K562 (cell line): ENCODE measurements at regions not wholly inside any gene's neighbourhood (a gene's known extent, or its start where the extent isn't known, plus 50 kb on each side); places are given as distances from the start of the nearest gene placed in this dataset.

Experiments used
- ATAC-seq: fragments of 200-7000 bp; cut with Tn5 transposase; 3 replicates; pipeline ENCODE4 v1.9.1; 2020; ENCODE audit warnings: moderate library complexity
- BruUV-seq: library from RNA; stranded (reverse); fragments of 400-500 nt; replicated peaks from 2 replicates; lab custom pipeline; 2021; lab: Mats Ljungman, UMichigan
- CTCF ChIA-PET: fragments of 300-600 bp; formaldehyde crosslinking; extraction: SDS; loops from one replicate; lab custom pipeline; 2021; ENCODE audit warnings: low intra/inter-chr PET ratio; lab: Yijun Ruan, JAX
- POLR2A ChIA-PET: fragments of 300-600, 350-650 bp; sonication (Branson Sonifier 250); formaldehyde crosslinking; extraction: SDS; loops from one replicate; lab custom pipeline; 2021; ENCODE audit warnings: antibody characterized with exemption, inconsistent platforms; lab: Yijun Ruan, JAX
- DNase-seq, 4 experiments: peaks; one replicate each; pipeline versions ENCODE4 v3.0.0 to v3.0.0-alpha.2; 2011 to 2018; ENCODE audit warnings: low spot score in 3 of 4, mixed read lengths in 3 of 4; ENCODE audit errors: extremely low read depth in 1 of 4
- FAIRE-seq: peaks from 2 replicates; lab custom pipeline; 2011; peaks lifted over from hg19 to GRCh38; lab: Jason Lieb, UNC
- H2AFZ ChIP-seq: 2 replicates; pipeline ENCODE4 v1.6.0; 2011; ENCODE audit warnings: low read depth, low read length, control low read depth, inconsistent platforms
- H3K27ac ChIP-seq: fragments of 200-600 bp; 3 replicates; pipeline ENCODE4 v1.8.0; 2011; ENCODE audit warnings: low read depth, mild to moderate bottlenecking, control low read depth, inconsistent platforms, low read length, moderate library complexity, mixed read lengths; ENCODE audit errors: extremely low read depth
- H3K27me3 ChIP-seq, 2 experiments: fragments of 300-600 bp in 1 of 2; 2 replicates in 1 of 2; 3 replicates in 1 of 2; pipeline versions ENCODE4 v1.6.0 to v1.8.0; 2011; ENCODE audit warnings: inconsistent platforms in 2 of 2, low read length in 2 of 2, mild to moderate bottlenecking in 1 of 2, mixed read lengths in 1 of 2, moderate library complexity in 1 of 2; ENCODE audit not compliant: control insufficient read depth in 2 of 2, insufficient read depth in 2 of 2
- H3K36me3 ChIP-seq: fragments of 300-600 bp; 3 replicates; pipeline ENCODE4 v1.8.0; 2011; ENCODE audit warnings: mild to moderate bottlenecking, low read length, inconsistent platforms; ENCODE audit not compliant: control insufficient read depth, insufficient read depth
- H3K4me1 ChIP-seq, 2 experiments: fragments of 200-600 bp in 1 of 2; replicated peaks in 1 of 2; 2 replicates in 1 of 2; 3 replicates in 1 of 2; pipeline versions ENCODE4 v1.5.1 to v1.8.0; 2011; ENCODE audit warnings: inconsistent platforms in 2 of 2, low read length in 2 of 2, mild to moderate bottlenecking in 1 of 2, mixed read lengths in 1 of 2, moderate library complexity in 1 of 2; ENCODE audit not compliant: control insufficient read depth in 2 of 2, insufficient read depth in 2 of 2
- H3K4me2 ChIP-seq: 2 replicates; pipeline ENCODE4 v1.6.1; 2011; ENCODE audit warnings: low read length, control low read depth, inconsistent platforms, mixed read lengths; ENCODE audit not compliant: insufficient read depth
- H3K4me3 ChIP-seq: fragments of 200-600 bp; sonication (generic), shearing (Covaris generic); 2 replicates; pipeline ENCODE4 v1.5.1; 2016; ENCODE audit warnings: control low read depth, inconsistent platforms
- H3K79me2 ChIP-seq: fragments of 200-600 bp; 3 replicates; pipeline ENCODE4 v1.8.0; 2011; ENCODE audit warnings: low read length, inconsistent platforms; ENCODE audit not compliant: control insufficient read depth, insufficient read depth
- H3K9ac ChIP-seq, 2 experiments: 2 replicates each; pipeline versions ENCODE4 v1.6.0 to v1.6.1; 2011; ENCODE audit warnings: low read depth in 2 of 2, low read length in 2 of 2, control low read depth in 1 of 2, inconsistent platforms in 1 of 2, mild to moderate bottlenecking in 1 of 2, mixed read lengths in 1 of 2; ENCODE audit not compliant: insufficient read depth in 1 of 2
- H3K9me1 ChIP-seq: one replicate; pipeline ENCODE4 v1.6.0; 2011; ENCODE audit warnings: inconsistent platforms, mild to moderate bottlenecking, low read length, moderate library complexity; ENCODE audit not compliant: control insufficient read depth, insufficient read depth
- H3K9me3 ChIP-seq: replicated peaks from 2 replicates; pipeline ENCODE4 v1.5.1; 2011; ENCODE audit warnings: low read depth, low read length, inconsistent platforms; ENCODE audit not compliant: control insufficient read depth, insufficient read depth
- H4K20me1 ChIP-seq: replicated peaks from 2 replicates; pipeline ENCODE4 v1.6.1; 2011; ENCODE audit warnings: low read length, inconsistent platforms, mixed read lengths; ENCODE audit not compliant: control insufficient read depth, insufficient read depth
- ZNF175 ChIP-seq: fragments of 200-800 bp; sonication (Bioruptor generic); IDR thresholded peaks from 2 replicates; pipeline ENCODE4 v1.6.1; 2016; ENCODE audit warnings: low read depth, mild to moderate bottlenecking, missing genetic modification characterization, missing compliant biosample characterization
- WGBS: fragments of 100-300 bp; shearing (Covaris generic); methylation state at CpG from one replicate; pipeline ENCODE4 v1.1.6; 2016; ENCODE audit warnings: low coverage, mixed read lengths; ENCODE audit not compliant: insufficient coverage; ENCODE audit errors: missing lambda C conversion rate; 5-methylcytosine and 5-hydroxymethylcytosine counted together
- in situ Hi-C: fragments of 300-500 bp; cut with MboI; formaldehyde crosslinking; loops from 4 replicates; pipeline ENCODE4 v1.15.0; 2018; ENCODE audit warnings: inconsistent platforms, mixed read lengths
- intact Hi-C: fragments of 100-400 bp; cut with micrococcal nuclease; formaldehyde crosslinking; loops from 2 replicates; pipeline ENCODE4 v1.14.2; 2022
- TF ChIP-seq, protein P1 (sequence below), 2 experiments: fragments of 450-650 bp; formaldehyde crosslinking in 1 of 2; IDR thresholded peaks; 2 replicates each; pipeline versions ENCODE4 v1.4.0 to v1.6.1; 2014 to 2020; ENCODE audit warnings: mild to moderate bottlenecking in 2 of 2, borderline replicate concordance in 1 of 2, low read depth in 1 of 2
- TF ChIP-seq, protein P2 (sequence below), 3 experiments: IDR thresholded peaks in 2 of 3; conservative IDR thresholded peaks in 1 of 3; 2 replicates each; pipeline ENCODE4 v1.5.1; 2011 to 2012; ENCODE audit warnings: low read length in 3 of 3, mild to moderate bottlenecking in 3 of 3, control low read depth in 2 of 3, improper control_type of control experiment in 1 of 3, inconsistent platforms in 1 of 3, low read depth in 1 of 3, mixed read lengths in 1 of 3, moderate library complexity in 1 of 3; ENCODE audit not compliant: insufficient read depth in 2 of 3

DNA sequence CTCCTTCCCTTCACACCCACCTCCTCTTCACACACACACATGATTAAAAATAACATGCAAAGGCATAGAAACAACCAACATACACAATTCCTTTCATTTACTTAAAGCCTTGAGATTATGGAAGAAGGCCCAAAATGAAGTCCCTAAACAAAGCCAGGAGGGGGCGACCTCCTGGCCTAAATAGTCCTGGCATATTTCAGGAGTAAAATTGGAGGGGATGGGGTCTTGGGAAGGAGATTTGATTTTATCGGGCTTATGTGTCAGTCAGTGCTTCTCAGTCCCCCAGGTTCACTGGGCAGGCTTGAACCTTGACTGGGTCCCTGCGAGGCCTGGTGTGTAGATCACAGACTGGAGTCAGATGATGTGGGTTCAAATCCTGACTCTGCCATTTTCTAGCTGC, 266.4 kb downstream of the SAMD5 start:
- ATAC-seq (no peak), FAIRE-seq (no peak), DNase-seq (peak in 1 of 4 experiments; percentile 12)
- Histone ChIP-seq H3K4me1 (no peaks in the 10 kb centered on the region), H2AFZ (no peak overlapping the region), H3K9me3 (no peaks in the 10 kb centered on the region), H3K4me2 (no peak overlapping the region), H3K79me2 (no peaks in the 10 kb centered on the region), H3K9me1 (no peaks in the 10 kb centered on the region), H3K9ac (no peak overlapping the region), H3K27ac (no peak overlapping the region), H4K20me1 (no peaks in the 10 kb centered on the region), H3K27me3 (no peaks in the 10 kb centered on the region), H3K4me3 (no peak overlapping the region), H3K36me3 (no peaks in the 10 kb centered on the region)
- 36% methylated on average over 3 of the region's 3 CpGs for WGBS
- no peak for TF ChIP-seq ZNF175 (CRISPR knock-in tag)
- TF ChIP-seq, protein P1, sequence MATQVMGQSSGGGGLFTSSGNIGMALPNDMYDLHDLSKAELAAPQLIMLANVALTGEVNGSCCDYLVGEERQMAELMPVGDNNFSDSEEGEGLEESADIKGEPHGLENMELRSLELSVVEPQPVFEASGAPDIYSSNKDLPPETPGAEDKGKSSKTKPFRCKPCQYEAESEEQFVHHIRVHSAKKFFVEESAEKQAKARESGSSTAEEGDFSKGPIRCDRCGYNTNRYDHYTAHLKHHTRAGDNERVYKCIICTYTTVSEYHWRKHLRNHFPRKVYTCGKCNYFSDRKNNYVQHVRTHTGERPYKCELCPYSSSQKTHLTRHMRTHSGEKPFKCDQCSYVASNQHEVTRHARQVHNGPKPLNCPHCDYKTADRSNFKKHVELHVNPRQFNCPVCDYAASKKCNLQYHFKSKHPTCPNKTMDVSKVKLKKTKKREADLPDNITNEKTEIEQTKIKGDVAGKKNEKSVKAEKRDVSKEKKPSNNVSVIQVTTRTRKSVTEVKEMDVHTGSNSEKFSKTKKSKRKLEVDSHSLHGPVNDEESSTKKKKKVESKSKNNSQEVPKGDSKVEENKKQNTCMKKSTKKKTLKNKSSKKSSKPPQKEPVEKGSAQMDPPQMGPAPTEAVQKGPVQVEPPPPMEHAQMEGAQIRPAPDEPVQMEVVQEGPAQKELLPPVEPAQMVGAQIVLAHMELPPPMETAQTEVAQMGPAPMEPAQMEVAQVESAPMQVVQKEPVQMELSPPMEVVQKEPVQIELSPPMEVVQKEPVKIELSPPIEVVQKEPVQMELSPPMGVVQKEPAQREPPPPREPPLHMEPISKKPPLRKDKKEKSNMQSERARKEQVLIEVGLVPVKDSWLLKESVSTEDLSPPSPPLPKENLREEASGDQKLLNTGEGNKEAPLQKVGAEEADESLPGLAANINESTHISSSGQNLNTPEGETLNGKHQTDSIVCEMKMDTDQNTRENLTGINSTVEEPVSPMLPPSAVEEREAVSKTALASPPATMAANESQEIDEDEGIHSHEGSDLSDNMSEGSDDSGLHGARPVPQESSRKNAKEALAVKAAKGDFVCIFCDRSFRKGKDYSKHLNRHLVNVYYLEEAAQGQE (IDR thresholded peaks at IDR 0.05; ENCODE audit: borderline replicate concordance): no peak
- TF ChIP-seq, protein P1 (CRISPR knock-in tag; IDR thresholded peaks at IDR 0.05; ENCODE audit: low read depth): no peak
- TF ChIP-seq, protein P2, sequence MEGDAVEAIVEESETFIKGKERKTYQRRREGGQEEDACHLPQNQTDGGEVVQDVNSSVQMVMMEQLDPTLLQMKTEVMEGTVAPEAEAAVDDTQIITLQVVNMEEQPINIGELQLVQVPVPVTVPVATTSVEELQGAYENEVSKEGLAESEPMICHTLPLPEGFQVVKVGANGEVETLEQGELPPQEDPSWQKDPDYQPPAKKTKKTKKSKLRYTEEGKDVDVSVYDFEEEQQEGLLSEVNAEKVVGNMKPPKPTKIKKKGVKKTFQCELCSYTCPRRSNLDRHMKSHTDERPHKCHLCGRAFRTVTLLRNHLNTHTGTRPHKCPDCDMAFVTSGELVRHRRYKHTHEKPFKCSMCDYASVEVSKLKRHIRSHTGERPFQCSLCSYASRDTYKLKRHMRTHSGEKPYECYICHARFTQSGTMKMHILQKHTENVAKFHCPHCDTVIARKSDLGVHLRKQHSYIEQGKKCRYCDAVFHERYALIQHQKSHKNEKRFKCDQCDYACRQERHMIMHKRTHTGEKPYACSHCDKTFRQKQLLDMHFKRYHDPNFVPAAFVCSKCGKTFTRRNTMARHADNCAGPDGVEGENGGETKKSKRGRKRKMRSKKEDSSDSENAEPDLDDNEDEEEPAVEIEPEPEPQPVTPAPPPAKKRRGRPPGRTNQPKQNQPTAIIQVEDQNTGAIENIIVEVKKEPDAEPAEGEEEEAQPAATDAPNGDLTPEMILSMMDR (IDR thresholded peaks at IDR 0.05 in 2 of 3, conservative IDR thresholded peaks at IDR 0.05 in 1 of 3; ENCODE audit: insufficient read depth in 2 of 3, low read depth in 1 of 3, low read length in 3 of 3): peak; percentile 22 to 52 (median 28); a peak in 3 of 6 replicates
- no TSS peak for BruUV-seq
- CTCF ChIA-PET: no interaction called here
- intact Hi-C loops: no loop called here
- in situ Hi-C loops: no loop called here
- POLR2A ChIA-PET: interaction anchor here (0.9 kb wide), 1 partner anchor 13 kb away, joined by 3 read pairs; no protein-coding TSS in a partner anchor
